Erythroblast (primary cell): ENCODE measurements at regions not wholly inside any gene's neighbourhood (a gene's known extent, or its start where the extent isn't known, plus 50 kb on each side); places are given as distances from the start of the nearest gene placed in this dataset.

Experiments
- GATA1 ChIP-seq: IDR thresholded peaks from 2 replicates; pipeline ENCODE4 v1.6.1; 2011; ENCODE audit warnings: low read depth, mild to moderate bottlenecking, control low read depth, low read length, moderate library complexity
- POLR2A ChIP-seq: IDR thresholded peaks from 2 replicates; pipeline ENCODE4 v1.6.1; 2011; ENCODE audit warnings: mild to moderate bottlenecking, low read length

- TF ChIP-seq POLR2A = no peak
- TF ChIP-seq GATA1 = no peak
Observed at GRCh38 chr13:79692846-79693245, 211.9 kb downstream of the NDFIP2 start.
